DND-41 (cell line): ENCODE measurements at regions not wholly inside any gene's neighbourhood (a gene's known extent, or its start where the extent isn't known, plus 50 kb on each side); places are given as distances from the start of the nearest gene placed in this dataset.

Experiments used
- ATAC-seq: fragments of 200-7000 bp; cut with Tn5 transposase; 3 replicates; pipeline ENCODE4 v1.9.1; 2021; ENCODE audit warnings: low read depth; ENCODE audit not compliant: insufficient read depth
- DNase-seq: peaks from one replicate; pipeline ENCODE4 v3.0.0-alpha.2; 2020
- H2AFZ ChIP-seq: 2 replicates; pipeline ENCODE4 v1.6.0; 2012; ENCODE audit warnings: low read depth, low read length
- H3K27ac ChIP-seq: 2 replicates; pipeline ENCODE4 v1.5.1; 2012; ENCODE audit warnings: low read length, inconsistent platforms
- H3K27me3 ChIP-seq: fragments of 200-600 bp; sonication (generic); 2 replicates; pipeline ENCODE4 v1.6.0; 2012; ENCODE audit warnings: low read length, mild to moderate bottlenecking, inconsistent platforms; ENCODE audit not compliant: insufficient read depth, poor library complexity
- H3K36me3 ChIP-seq: 2 replicates; pipeline ENCODE4 v1.5.1; 2012; ENCODE audit warnings: low read length, inconsistent platforms; ENCODE audit not compliant: insufficient read depth
- H3K4me1 ChIP-seq: 2 replicates; pipeline ENCODE4 v1.5.1; 2012; ENCODE audit warnings: mild to moderate bottlenecking, low read length; ENCODE audit not compliant: insufficient read depth
- H3K4me2 ChIP-seq: 2 replicates; pipeline ENCODE4 v1.6.0; 2012; ENCODE audit warnings: mild to moderate bottlenecking, moderate library complexity, low read length, inconsistent platforms; ENCODE audit not compliant: insufficient read depth
- H3K4me3 ChIP-seq, 2 experiments: fragments of 200-600 bp in 1 of 2; shearing (Covaris generic) in 1 of 2; 2 replicates each; pipeline ENCODE4 v1.5.1; 2012 to 2016; ENCODE audit warnings: inconsistent platforms in 2 of 2, low read length in 2 of 2, mild to moderate bottlenecking in 2 of 2, low read depth in 1 of 2, moderate library complexity in 1 of 2
- H3K79me2 ChIP-seq: 2 replicates; pipeline ENCODE4 v1.6.0; 2012; ENCODE audit warnings: low read length, inconsistent platforms; ENCODE audit not compliant: insufficient read depth
- H3K9ac ChIP-seq: 2 replicates; pipeline ENCODE4 v1.6.0; 2012; ENCODE audit warnings: low read depth, mild to moderate bottlenecking, inconsistent platforms, low read length, moderate library complexity
- H3K9me3 ChIP-seq: 2 replicates; pipeline ENCODE4 v1.5.1; 2012; ENCODE audit warnings: low read length, moderate library complexity, mild to moderate bottlenecking, inconsistent platforms; ENCODE audit not compliant: insufficient read depth, severe bottlenecking
- H4K20me1 ChIP-seq: 2 replicates; pipeline ENCODE4 v1.6.0; 2012; ENCODE audit warnings: low read length; ENCODE audit not compliant: insufficient read depth
- CTCF ChIP-seq: IDR thresholded peaks from 2 replicates; pipeline ENCODE4 v1.5.1; 2012; ENCODE audit warnings: borderline replicate concordance, low read length, moderate library complexity, mild to moderate bottlenecking; ENCODE audit not compliant: poor library complexity, severe bottlenecking; ENCODE audit errors: extremely low read depth
- EZH2 ChIP-seq: IDR thresholded peaks from 3 replicates; pipeline ENCODE4 v1.6.1; 2012; ENCODE audit warnings: borderline replicate concordance, low read depth, mild to moderate bottlenecking, moderate library complexity, low read length, inconsistent platforms; ENCODE audit not compliant: severe bottlenecking

- Histone ChIP-seq H2AFZ (no peak overlapping the region), H4K20me1 (no peaks in the 10 kb centered on the region), H3K9ac (no peak overlapping the region), H3K27me3 (no peaks in the 10 kb centered on the region), H3K79me2 (no peaks in the 10 kb centered on the region), H3K4me3 (no peak overlapping the region), H3K4me2 (no peak overlapping the region), H3K4me1 (no peaks in the 10 kb centered on the region), H3K36me3 (no peaks in the 10 kb centered on the region), H3K9me3 (peaks cover 6% of the 10 kb centered on the region), H3K27ac (no peak overlapping the region)
- ATAC-seq (no peak), DNase-seq (no peak)
- no peak for TF ChIP-seq CTCF
- TF ChIP-seq EZH2, result no peak
Measured at GRCh38 chr2:45152691-45153090, 143.4 kb upstream of the SIX2 start.

GRCh38 chr2:45145073-45145899 is 136.0 kb upstream of the SIX2 start:
- Histone ChIP-seq H3K9me3 (no peaks in the 10 kb centered on the region), H3K9ac (no peak overlapping the region), H2AFZ (0 out of 2 replicates have a peak overlapping the region, but pooled peaks have one; percentile 3), H3K27me3 (no peaks in the 10 kb centered on the region), H4K20me1 (no peaks in the 10 kb centered on the region), H3K36me3 (no peaks in the 10 kb centered on the region), H3K4me3 (no peak overlapping the region), H3K27ac (no peak overlapping the region), H3K79me2 (no peaks in the 10 kb centered on the region), H3K4me2 (no peak overlapping the region), H3K4me1 (peaks cover 5% of the 10 kb centered on the region; the same call in 1 of the 2 replicates)
- DNase-seq (no peak), ATAC-seq (no peak)
- no peak for TF ChIP-seq EZH2
- no peak for TF ChIP-seq CTCF

- Histone ChIP-seq H3K4me1 (peaks cover 12% of the 10 kb centered on the region), H3K9ac (no peak overlapping the region), H3K9me3 (no peaks in the 10 kb centered on the region), H3K79me2 (no peaks in the 10 kb centered on the region), H3K27me3 (no peaks in the 10 kb centered on the region), H3K36me3 (no peaks in the 10 kb centered on the region), H4K20me1 (no peaks in the 10 kb centered on the region), H3K4me3 (no peak overlapping the region), H3K4me2 (no peak overlapping the region), H3K27ac (no peak overlapping the region), H2AFZ (no peak overlapping the region)
- TF ChIP-seq CTCF (no peak), EZH2 (no peak)
- ATAC-seq (no peak), DNase-seq (no peak)
Measured at GRCh38 chr2:45141883-45142866, 132.9 kb upstream of the SIX2 start.
